ENCODE measurements at regions not wholly inside any gene's neighbourhood (a gene's known extent, or its start where the extent isn't known, plus 50 kb on each side); places are given as distances from the start of the nearest gene placed in this dataset.

DNA sequence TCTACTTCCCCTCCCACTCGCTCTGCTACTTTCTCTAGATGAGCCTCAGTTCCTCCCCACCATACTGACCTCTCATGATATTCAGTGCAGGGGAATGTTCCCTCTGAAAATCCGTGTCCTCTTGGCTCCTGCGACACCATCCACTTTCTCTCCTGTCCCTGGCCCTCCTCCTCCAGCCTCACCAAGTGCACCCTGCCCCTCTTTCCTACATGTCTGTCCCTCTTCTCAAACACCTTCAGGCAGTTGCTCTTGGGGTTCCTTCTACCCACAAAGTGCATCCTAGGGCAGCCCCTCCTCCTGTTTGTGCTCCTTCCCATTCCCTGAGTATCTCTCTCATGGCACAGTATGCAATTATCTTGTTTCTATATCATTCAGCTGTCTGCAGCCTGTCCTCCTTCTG lies 246.4 kb upstream of the RAB6C start:
- Histone ChIP-seq H3K36me3 (ENCODE audit: control insufficient read depth, insufficient read depth, low read length) (no peaks in the 10 kb centered on the region), H3K4me2 (ENCODE audit: extremely low read depth, insufficient read depth, low read length) (no peak overlapping the region), H2AFZ (ENCODE audit: low read length) (no peak overlapping the region), H3K9ac (ENCODE audit: insufficient read depth, low read length) (no peak overlapping the region), H3K79me2 (ENCODE audit: control insufficient read depth, insufficient read depth, low read length) (no peaks in the 10 kb centered on the region), H3K27ac (ENCODE audit: insufficient read depth, low read length) (no peak overlapping the region), H3K27me3 (ENCODE audit: control insufficient read depth, insufficient read depth, low read length) (no peaks in the 10 kb centered on the region), H3K9me3 (ENCODE audit: control insufficient read depth, insufficient read depth, low read depth, low read length) (no peaks in the 10 kb centered on the region), H4K20me1 (ENCODE audit: control insufficient read depth, extremely low read depth, insufficient read depth, low read length) (no peaks in the 10 kb centered on the region), H3K4me1 (ENCODE audit: control insufficient read depth, extremely low read depth, insufficient read depth, low read length) (no peaks in the 10 kb centered on the region), H3K4me3 (replicated peaks in 1 of 4; ENCODE audit: control extremely low read depth in 1 of 4, insufficient read depth in 1 of 4, low read depth in 3 of 4, low read length in 4 of 4) (no peak overlapping the region)
- TF ChIP-seq EZH2 (IDR thresholded peaks at IDR 0.05; ENCODE audit: low read length, missing control alignments), result no peak
- TF ChIP-seq, protein P1, sequence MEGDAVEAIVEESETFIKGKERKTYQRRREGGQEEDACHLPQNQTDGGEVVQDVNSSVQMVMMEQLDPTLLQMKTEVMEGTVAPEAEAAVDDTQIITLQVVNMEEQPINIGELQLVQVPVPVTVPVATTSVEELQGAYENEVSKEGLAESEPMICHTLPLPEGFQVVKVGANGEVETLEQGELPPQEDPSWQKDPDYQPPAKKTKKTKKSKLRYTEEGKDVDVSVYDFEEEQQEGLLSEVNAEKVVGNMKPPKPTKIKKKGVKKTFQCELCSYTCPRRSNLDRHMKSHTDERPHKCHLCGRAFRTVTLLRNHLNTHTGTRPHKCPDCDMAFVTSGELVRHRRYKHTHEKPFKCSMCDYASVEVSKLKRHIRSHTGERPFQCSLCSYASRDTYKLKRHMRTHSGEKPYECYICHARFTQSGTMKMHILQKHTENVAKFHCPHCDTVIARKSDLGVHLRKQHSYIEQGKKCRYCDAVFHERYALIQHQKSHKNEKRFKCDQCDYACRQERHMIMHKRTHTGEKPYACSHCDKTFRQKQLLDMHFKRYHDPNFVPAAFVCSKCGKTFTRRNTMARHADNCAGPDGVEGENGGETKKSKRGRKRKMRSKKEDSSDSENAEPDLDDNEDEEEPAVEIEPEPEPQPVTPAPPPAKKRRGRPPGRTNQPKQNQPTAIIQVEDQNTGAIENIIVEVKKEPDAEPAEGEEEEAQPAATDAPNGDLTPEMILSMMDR (conservative IDR thresholded peaks at IDR 0.05 in 1 of 2, IDR thresholded peaks at IDR 0.05 in 1 of 2; ENCODE audit: low read depth in 1 of 2, low read length in 2 of 2), result no peak
- no peak for DNase-seq (ENCODE audit: low read depth in 2 of 2)

DNA sequence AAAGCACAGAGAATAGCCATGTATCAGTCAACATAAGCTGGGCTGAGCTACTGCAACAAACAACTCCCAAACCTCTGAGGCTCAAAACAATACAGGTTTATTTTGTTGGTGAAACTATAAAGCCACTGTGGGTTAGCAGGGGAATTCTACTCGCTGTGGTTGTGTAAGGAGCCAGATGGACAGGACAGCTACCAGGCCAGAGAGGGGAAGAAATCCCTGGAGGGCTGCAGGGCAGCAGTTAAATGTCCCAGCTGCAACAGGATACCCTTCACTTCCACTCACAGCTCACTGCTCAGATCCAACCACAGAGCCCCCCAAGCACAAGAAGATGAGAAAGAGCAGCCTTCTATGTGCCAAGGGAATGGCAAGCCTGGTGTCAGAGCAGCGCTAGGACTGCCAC lies 245.9 kb upstream of the RAB6C start:
- H3K9me3 ChIP-seq (ENCODE audit: control insufficient read depth, insufficient read depth, low read depth, low read length), result no peaks in the 10 kb centered on the region
- H3K9ac ChIP-seq (ENCODE audit: insufficient read depth, low read length), result no peak overlapping the region
- H3K4me2 ChIP-seq (ENCODE audit: extremely low read depth, insufficient read depth, low read length), result no peak overlapping the region
- no peaks in the 10 kb centered on the region for H3K36me3 ChIP-seq (ENCODE audit: control insufficient read depth, insufficient read depth, low read length)
- H3K79me2 ChIP-seq (ENCODE audit: control insufficient read depth, insufficient read depth, low read length), result no peaks in the 10 kb centered on the region
- TF ChIP-seq, protein P1 (conservative IDR thresholded peaks at IDR 0.05 in 1 of 2, IDR thresholded peaks at IDR 0.05 in 1 of 2; ENCODE audit: low read depth in 1 of 2, low read length in 2 of 2), result no peak
- no peak for TF ChIP-seq EZH2 (IDR thresholded peaks at IDR 0.05; ENCODE audit: low read length, missing control alignments)
- no peak overlapping the region for H2AFZ ChIP-seq (ENCODE audit: low read length)
- no peaks in the 10 kb centered on the region for H3K27me3 ChIP-seq (ENCODE audit: control insufficient read depth, insufficient read depth, low read length)
- H4K20me1 ChIP-seq (ENCODE audit: control insufficient read depth, extremely low read depth, insufficient read depth, low read length), result no peaks in the 10 kb centered on the region
- no peaks in the 10 kb centered on the region for H3K4me1 ChIP-seq (ENCODE audit: control insufficient read depth, extremely low read depth, insufficient read depth, low read length)
- no peak for DNase-seq (ENCODE audit: low read depth in 2 of 2)
- H3K4me3 ChIP-seq (replicated peaks in 1 of 4; ENCODE audit: control extremely low read depth in 1 of 4, insufficient read depth in 1 of 4, low read depth in 3 of 4, low read length in 4 of 4), result no peak overlapping the region
- no peak overlapping the region for H3K27ac ChIP-seq (ENCODE audit: insufficient read depth, low read length)

DNA sequence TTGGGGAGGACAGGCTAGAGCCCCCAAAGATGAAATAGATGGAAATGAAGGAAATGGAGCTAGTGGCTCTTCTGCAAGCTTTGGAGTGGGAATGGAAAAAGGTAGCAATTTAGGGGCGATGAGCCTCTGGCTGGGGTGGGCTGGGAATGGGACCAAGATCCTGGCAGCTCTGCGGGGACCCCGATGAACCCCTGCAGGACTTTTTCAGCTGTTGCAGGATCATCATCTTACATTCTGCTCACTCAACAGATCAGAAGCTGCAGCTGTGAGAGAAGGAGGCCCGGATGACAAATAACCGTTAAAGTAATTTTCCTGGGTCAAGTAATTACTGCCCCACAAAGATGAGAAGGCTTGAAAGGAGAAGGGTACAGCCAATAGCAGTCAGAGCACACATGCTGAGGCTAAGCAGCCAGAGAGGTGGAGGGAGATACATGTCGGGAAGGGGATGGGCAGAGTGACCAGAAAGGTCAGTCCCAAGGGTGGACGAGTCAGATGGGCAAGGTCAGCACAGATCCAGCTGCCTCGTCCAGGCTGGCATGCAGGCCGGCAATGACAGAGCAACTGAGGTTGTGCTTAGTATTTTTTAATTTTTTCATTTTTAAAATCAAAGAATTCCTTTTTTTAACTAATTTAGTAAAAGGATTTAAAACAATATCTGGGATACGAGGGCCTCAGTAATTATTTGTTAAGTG lies 245.0 kb upstream of the RAB6C start:
- Histone ChIP-seq H3K79me2 (ENCODE audit: control insufficient read depth, insufficient read depth, low read length) (no peaks in the 10 kb centered on the region), H3K4me3 (replicated peaks in 1 of 4; ENCODE audit: control extremely low read depth in 1 of 4, insufficient read depth in 1 of 4, low read depth in 3 of 4, low read length in 4 of 4) (no peak overlapping the region), H3K27ac (ENCODE audit: insufficient read depth, low read length) (no peak overlapping the region), H3K4me1 (ENCODE audit: control insufficient read depth, extremely low read depth, insufficient read depth, low read length) (no peaks in the 10 kb centered on the region), H3K9me3 (ENCODE audit: control insufficient read depth, insufficient read depth, low read depth, low read length) (no peaks in the 10 kb centered on the region), H3K36me3 (ENCODE audit: control insufficient read depth, insufficient read depth, low read length) (no peaks in the 10 kb centered on the region), H3K27me3 (ENCODE audit: control insufficient read depth, insufficient read depth, low read length) (no peaks in the 10 kb centered on the region), H3K4me2 (ENCODE audit: extremely low read depth, insufficient read depth, low read length) (no peak overlapping the region), H4K20me1 (ENCODE audit: control insufficient read depth, extremely low read depth, insufficient read depth, low read length) (no peaks in the 10 kb centered on the region), H2AFZ (ENCODE audit: low read length) (no peak overlapping the region), H3K9ac (ENCODE audit: insufficient read depth, low read length) (no peak overlapping the region)
- TF ChIP-seq, protein P1 (conservative IDR thresholded peaks at IDR 0.05 in 1 of 2, IDR thresholded peaks at IDR 0.05 in 1 of 2; ENCODE audit: low read depth in 1 of 2, low read length in 2 of 2), result no peak
- no peak for TF ChIP-seq EZH2 (IDR thresholded peaks at IDR 0.05; ENCODE audit: low read length, missing control alignments)
- DNase-seq (ENCODE audit: low read depth in 2 of 2), result no peak
